Stomach (tissue), 4 donors: ENCODE measurements at regions not wholly inside any gene's neighbourhood (a gene's known extent, or its start where the extent isn't known, plus 50 kb on each side); places are given as distances from the start of the nearest gene placed in this dataset.

Source experiments
- POLR2AphosphoS5 ChIP-seq, 3 donors: sonication (generic); formaldehyde crosslinking; IDR thresholded peaks; one replicate each; pipeline ENCODE4 v1.6.1; 2016; ENCODE audit warnings: antibody characterized with exemption in 3 of 3
- TF ChIP-seq, protein P1 (sequence below), 7 experiments: fragments of 450-650 bp in 4 of 7; fragments of 200-600 bp in 3 of 7; sonication (generic) in 3 of 7; IDR thresholded peaks; one replicate each; pipeline ENCODE4 v1.5.1; 2016 to 2019; ENCODE audit warnings: antibody characterized with exemption in 7 of 7, control low read depth in 2 of 7, mild to moderate bottlenecking in 1 of 7

DNA sequence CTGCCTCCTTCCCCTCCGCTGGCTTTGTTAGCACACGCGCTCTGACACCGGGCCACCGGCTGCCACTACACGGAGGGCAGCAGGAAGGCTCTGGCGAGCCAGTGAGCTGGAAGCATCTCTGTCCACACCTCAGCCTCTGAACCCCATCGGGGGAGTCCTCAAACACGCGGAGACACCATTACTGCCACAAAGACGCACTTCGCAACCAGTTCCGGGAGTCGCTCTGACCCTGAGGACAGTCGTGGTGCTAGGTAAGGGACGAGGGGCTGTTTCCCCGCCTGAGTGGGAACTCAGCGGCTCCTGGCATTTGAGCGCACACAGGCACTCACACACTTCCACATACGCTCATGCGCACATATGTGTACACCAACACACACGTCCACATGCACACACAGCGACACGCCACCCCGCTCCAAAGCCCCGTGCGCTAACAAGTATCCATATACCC lies 160.0 kb downstream of the C9orf152 start:
- TF ChIP-seq, protein P1, sequence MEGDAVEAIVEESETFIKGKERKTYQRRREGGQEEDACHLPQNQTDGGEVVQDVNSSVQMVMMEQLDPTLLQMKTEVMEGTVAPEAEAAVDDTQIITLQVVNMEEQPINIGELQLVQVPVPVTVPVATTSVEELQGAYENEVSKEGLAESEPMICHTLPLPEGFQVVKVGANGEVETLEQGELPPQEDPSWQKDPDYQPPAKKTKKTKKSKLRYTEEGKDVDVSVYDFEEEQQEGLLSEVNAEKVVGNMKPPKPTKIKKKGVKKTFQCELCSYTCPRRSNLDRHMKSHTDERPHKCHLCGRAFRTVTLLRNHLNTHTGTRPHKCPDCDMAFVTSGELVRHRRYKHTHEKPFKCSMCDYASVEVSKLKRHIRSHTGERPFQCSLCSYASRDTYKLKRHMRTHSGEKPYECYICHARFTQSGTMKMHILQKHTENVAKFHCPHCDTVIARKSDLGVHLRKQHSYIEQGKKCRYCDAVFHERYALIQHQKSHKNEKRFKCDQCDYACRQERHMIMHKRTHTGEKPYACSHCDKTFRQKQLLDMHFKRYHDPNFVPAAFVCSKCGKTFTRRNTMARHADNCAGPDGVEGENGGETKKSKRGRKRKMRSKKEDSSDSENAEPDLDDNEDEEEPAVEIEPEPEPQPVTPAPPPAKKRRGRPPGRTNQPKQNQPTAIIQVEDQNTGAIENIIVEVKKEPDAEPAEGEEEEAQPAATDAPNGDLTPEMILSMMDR (IDR thresholded peaks at IDR 0.05), result no peak
- no peak for TF ChIP-seq POLR2AphosphoS5 (IDR thresholded peaks at IDR 0.05)
